Muscle of back (tissue), 3 donors: ENCODE measurements at regions not wholly inside any gene's neighbourhood (a gene's known extent, or its start where the extent isn't known, plus 50 kb on each side); places are given as distances from the start of the nearest gene placed in this dataset.
"Not testable (repeated sequence)": the region's sequence is repeated elsewhere in the genome, so short reads cannot be mapped to it uniquely, and the experiment has no call there.

Experiments
- DNase-seq, 3 donors: peaks; one replicate each; pipeline versions ENCODE4 v3.0.0 to v3.0.0-alpha.2; 2013

DNA sequence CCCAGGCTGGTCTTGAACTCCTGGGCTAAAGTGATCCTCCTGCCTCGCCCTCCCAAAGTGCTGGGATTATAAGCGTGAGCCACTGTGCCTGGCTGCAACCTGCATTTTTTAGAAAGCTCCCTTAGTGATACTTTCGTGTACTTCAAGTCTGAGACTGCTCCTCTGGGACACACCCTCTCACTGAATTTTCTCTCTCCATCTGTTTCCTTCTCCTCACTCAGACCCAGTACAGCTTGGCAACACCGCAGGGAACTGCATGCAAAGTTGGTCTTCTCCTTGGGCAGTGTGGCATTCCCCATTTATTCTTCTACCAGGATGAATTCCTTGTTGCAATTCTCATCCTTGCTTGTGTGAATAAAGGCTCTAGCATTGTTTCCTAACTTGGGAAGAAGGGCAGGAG lies 175.9 kb downstream of the LPIN1 start:
- DNase-seq = no peak

GRCh38 chr2:11923935-11924334 lies 177.5 kb downstream of the LPIN1 start:
- DNase-seq = peak in 1 of 3 donors; percentile 31

DNA sequence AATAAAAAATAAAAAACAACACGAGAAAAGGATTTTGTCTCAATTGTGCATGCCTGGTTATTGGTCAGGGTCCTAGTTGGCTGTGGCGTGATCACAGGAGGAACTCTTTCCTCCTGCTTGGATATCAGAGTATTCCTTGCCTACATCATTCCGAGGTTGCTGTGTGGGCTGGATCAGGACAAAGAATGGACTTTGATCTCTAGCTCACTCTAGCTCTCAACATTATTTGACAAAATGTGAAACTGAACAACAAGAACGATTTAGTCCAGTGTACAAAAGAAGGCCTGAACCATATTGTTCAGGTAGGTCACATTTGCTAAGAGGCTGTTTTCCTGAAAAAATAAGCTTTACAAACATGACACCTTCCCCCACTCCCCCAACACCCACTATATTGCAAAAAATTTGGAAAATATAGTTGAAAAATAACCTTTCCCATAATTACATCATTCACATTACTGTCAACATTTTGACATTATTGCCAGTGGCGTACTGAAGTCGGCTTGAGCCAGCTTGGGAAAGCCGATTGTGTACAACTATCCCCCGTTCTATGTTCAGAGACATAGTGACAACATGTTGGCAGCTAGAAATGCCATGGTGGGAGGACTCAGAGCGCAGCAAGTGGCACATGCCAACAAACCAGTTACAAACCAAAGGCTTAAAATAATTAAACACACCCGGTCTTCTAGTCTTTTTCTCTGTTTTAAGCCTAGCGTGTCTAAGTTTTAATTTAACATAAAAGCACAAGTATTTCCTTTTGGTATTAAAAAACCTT lies 179.0 kb downstream of the LPIN1 start:
- no peak for DNase-seq

GRCh38 chr2:11930211-11930761 lies 183.9 kb downstream of the LPIN1 start:
- peak in 1 of 3 donors; percentile 40 for DNase-seq

- DNase-seq = no peak
Measured at GRCh38 chr2:11932048-11932512, 185.6 kb downstream of the LPIN1 start.

DNA sequence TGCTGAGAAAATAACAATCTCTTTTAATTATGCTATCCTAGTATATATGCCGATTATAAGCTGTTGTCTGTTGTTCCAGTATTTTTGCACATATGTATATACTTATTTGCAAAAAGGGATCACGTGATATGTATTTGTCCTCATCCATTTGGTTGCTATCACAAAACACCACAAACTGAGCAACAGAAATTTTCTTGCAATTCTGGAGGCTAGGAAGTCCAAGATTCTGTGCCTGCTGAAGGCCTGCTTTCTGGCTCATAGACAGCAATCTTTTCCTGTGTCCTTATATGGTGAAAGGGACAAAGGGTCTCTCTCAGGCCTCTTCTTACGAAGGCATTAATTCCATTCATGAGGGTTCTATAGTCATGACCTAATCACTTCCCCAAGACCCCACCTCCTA lies 186.5 kb downstream of the LPIN1 start:
- DNase-seq = peak in 1 of 3 donors; percentile 32

- no peak for DNase-seq
Measured at GRCh38 chr2:11933854-11934253, 187.4 kb downstream of the LPIN1 start.

DNA sequence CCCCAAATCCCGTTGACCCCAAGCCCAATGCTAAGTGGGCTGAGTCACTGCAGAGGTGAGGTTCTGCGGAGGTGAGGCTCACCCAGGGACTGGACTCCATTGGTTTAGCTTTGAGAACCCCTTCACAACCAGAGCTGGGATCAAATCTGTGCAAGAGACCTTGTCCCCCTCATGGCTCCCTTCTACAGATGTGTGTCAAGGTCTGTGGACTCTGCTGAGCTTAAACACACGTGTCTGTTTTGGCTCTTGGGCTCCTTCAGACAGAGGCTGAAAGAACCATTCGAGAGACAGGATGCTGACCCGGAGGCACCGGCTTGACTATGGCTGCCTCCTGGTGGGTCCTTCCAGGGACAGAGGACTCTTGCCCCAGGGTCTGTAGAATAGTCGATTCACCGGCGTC lies 190.3 kb downstream of the LPIN1 start:
- DNase-seq = no peak

DNA sequence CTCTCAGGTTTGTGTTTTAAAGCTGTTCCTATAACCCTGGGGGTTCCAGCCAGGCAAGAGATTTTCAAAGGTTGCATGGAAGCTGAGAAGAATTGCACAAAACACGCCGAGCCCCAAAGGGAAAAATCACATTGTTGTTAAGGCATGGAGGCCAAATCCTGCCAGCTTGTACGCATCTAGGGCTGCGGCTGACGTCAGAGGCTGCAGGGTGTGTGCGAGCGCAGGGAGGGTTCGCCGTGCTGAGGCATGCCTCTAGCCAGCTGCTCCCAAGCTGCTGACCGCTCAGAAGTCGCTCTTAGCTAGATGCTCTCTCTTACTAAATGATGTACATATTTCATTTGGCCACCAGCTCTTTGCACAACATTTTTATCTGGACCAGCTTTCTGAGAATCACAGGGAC lies 191.8 kb downstream of the LPIN1 start:
- peak in 2 of 3 donors; percentile 29 to 51 for DNase-seq

- DNase-seq = no peak
Measured at GRCh38 chr2:11939523-11939922, 193.1 kb downstream of the LPIN1 start.

GRCh38 chr2:11940121-11940743 lies 193.8 kb downstream of the LPIN1 start:
- no peak for DNase-seq

DNA sequence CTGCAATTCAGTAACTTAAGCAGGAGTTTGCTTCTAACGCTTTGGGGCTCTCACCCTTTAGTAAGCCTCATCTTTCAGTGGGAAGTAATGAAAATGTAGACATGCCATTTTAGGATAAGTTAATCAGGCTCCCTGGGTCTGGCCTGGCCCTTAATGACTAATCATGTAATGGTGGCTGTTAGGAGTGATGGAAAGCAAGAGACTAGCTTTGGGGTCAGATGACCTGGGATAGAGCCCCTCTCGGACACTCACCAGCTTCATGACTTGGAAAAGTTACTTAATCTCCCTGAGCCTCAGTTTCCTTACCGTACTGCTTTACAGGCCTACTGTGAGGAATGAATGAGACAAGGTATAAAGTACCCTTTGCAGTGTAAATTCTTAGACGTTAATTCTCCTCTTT lies 194.4 kb downstream of the LPIN1 start:
- DNase-seq = no peak

GRCh38 chr2:11941201-11942177 lies 195.1 kb downstream of the LPIN1 start:
- DNase-seq = no peak

GRCh38 chr2:11942178-11942569 lies 195.7 kb downstream of the LPIN1 start:
- no peak for DNase-seq

GRCh38 chr2:11944311-11944710 lies 197.9 kb downstream of the LPIN1 start:
- DNase-seq = no peak

GRCh38 chr2:11945139-11946126 lies 199.0 kb downstream of the LPIN1 start:
- DNase-seq = no peak

GRCh38 chr2:11947956-11948355 lies 201.5 kb downstream of the LPIN1 start:
- DNase-seq = no peak

DNA sequence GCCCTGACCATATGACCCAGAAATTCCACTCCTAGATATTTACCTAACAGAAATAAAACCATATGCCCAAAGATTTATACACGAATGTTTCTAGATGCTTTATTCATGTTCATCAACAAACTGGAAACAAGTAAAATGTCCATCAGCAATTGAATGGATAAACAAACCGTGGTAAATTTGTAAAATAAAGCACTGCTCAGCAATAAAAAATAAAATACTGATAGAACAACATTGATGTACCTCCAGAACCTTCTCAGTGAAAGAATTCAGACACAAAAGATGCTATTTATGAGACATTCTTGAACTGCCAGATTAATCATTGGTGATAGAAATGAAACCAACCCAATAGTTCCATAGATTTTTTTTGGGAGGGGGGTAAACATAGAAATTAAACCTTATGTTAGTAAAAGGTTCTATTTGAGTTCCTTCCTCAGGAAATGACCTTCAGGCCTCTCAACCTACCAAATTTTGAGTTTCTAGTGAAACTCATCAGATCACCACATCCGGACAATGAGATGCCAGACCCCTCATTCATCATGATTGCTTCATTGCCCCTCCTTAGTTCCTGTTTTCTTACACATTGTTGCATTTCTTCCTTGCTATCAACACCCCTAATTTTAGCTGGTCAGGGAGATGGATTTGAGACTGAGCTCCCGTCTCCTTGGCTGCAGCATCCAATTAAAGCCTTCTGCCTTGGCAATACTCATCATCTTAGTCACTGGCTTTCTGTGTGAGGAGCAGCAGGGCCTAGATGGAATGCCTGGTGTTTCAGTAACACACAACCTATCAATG lies 203.5 kb downstream of the LPIN1 start:
- DNase-seq = no peak

- DNase-seq = no peak
Measured at GRCh38 chr2:11950896-11951295, 204.5 kb downstream of the LPIN1 start.

GRCh38 chr2:11951492-11951891 lies 205.1 kb downstream of the LPIN1 start:
- not testable (repeated sequence) for DNase-seq
